ENCODE measurements at regions not wholly inside any gene's neighbourhood (a gene's known extent, or its start where the extent isn't known, plus 50 kb on each side); places are given as distances from the start of the nearest gene placed in this dataset.

GRCh38 chr3:144182501-144182900 is 210.9 kb downstream of the DIPK2A start:
- Mint-ChIP-seq H3K9me3 (ENCODE audit: unreplicated experiment) (no peaks in the 10 kb centered on the region), H3K36me3 (ENCODE audit: low read depth, unreplicated experiment) (no peaks in the 10 kb centered on the region), H3K4me1 (ENCODE audit: low read depth, unreplicated experiment) (no peaks in the 10 kb centered on the region), H3K4me3 (ENCODE audit: unreplicated experiment) (no peak overlapping the region), H3K27ac (ENCODE audit: unreplicated experiment) (no peak overlapping the region), H3K27me3 (ENCODE audit: low read depth, unreplicated experiment) (no peaks in the 10 kb centered on the region)
- Histone ChIP-seq H2AFZ (ENCODE audit: low read depth, low read length) (no peak overlapping the region), H3K79me2 (ENCODE audit: insufficient read depth, low read length) (no peaks in the 10 kb centered on the region), H3K9ac (ENCODE audit: low read length) (no peak overlapping the region), H3K4me1 (ENCODE audit: insufficient read depth, low read length) (no peaks in the 10 kb centered on the region), H3K36me3 (ENCODE audit: insufficient read depth, low read length) (no peaks in the 10 kb centered on the region), H3K4me3 (ENCODE audit: insufficient read depth, low read depth, low read length) (no peak overlapping the region), H3K27me3 (ENCODE audit: insufficient read depth, low read length) (no peaks in the 10 kb centered on the region), H3K27ac (ENCODE audit: low read depth, low read length) (no peak overlapping the region), H3K9me3 (ENCODE audit: insufficient read depth, low read depth, low read length) (no peaks in the 10 kb centered on the region), H3K4me2 (ENCODE audit: low read length) (no peak overlapping the region), H4K20me1 (ENCODE audit: insufficient read depth, low read length) (no peaks in the 10 kb centered on the region)
- no peak for DNase-seq (ENCODE audit: low read depth)
- no peak for FAIRE-seq
- TF ChIP-seq CTCF (IDR thresholded peaks at IDR 0.05; ENCODE audit: insufficient read depth, low read depth, low read length) (no peak), EZH2 (IDR thresholded peaks at IDR 0.05; ENCODE audit: insufficient read depth, low read length) (no peak)

- Mint-ChIP-seq H3K4me1 (ENCODE audit: low read depth, unreplicated experiment) (peaks cover 16% of the 10 kb centered on the region), H3K27me3 (ENCODE audit: low read depth, unreplicated experiment) (no peaks in the 10 kb centered on the region), H3K9me3 (ENCODE audit: unreplicated experiment) (no peaks in the 10 kb centered on the region), H3K27ac (ENCODE audit: unreplicated experiment) (no peak overlapping the region), H3K4me3 (ENCODE audit: unreplicated experiment) (no peak overlapping the region), H3K36me3 (ENCODE audit: low read depth, unreplicated experiment) (no peaks in the 10 kb centered on the region)
- no peaks in the 10 kb centered on the region for H3K36me3 ChIP-seq (ENCODE audit: insufficient read depth, low read length)
- H3K4me1 ChIP-seq (ENCODE audit: insufficient read depth, low read length) = no peaks in the 10 kb centered on the region
- DNase-seq (ENCODE audit: low read depth) (peak; percentile 27), FAIRE-seq (no peak)
- H3K79me2 ChIP-seq (ENCODE audit: insufficient read depth, low read length) = no peaks in the 10 kb centered on the region
- no peaks in the 10 kb centered on the region for H3K9me3 ChIP-seq (ENCODE audit: insufficient read depth, low read depth, low read length)
- TF ChIP-seq CTCF (IDR thresholded peaks at IDR 0.05; ENCODE audit: insufficient read depth, low read depth, low read length) (no peak), EZH2 (IDR thresholded peaks at IDR 0.05; ENCODE audit: insufficient read depth, low read length) (no peak)
- no peaks in the 10 kb centered on the region for H4K20me1 ChIP-seq (ENCODE audit: insufficient read depth, low read length)
- no peak overlapping the region for H3K4me3 ChIP-seq (ENCODE audit: insufficient read depth, low read depth, low read length)
- no peak overlapping the region for H3K4me2 ChIP-seq (ENCODE audit: low read length)
- H3K9ac ChIP-seq (ENCODE audit: low read length) = no peak overlapping the region
- H2AFZ ChIP-seq (ENCODE audit: low read depth, low read length) = no peak overlapping the region
- H3K27ac ChIP-seq (ENCODE audit: low read depth, low read length) = no peak overlapping the region
- no peaks in the 10 kb centered on the region for H3K27me3 ChIP-seq (ENCODE audit: insufficient read depth, low read length)
Observed at GRCh38 chr3:144185276-144185675, 213.7 kb downstream of the DIPK2A start.

- Histone ChIP-seq H3K27ac (ENCODE audit: low read depth, low read length) (no peak overlapping the region), H4K20me1 (ENCODE audit: insufficient read depth, low read length) (no peaks in the 10 kb centered on the region), H3K4me3 (ENCODE audit: insufficient read depth, low read depth, low read length) (no peak overlapping the region), H2AFZ (ENCODE audit: low read depth, low read length) (no peak overlapping the region), H3K4me1 (ENCODE audit: insufficient read depth, low read length) (no peaks in the 10 kb centered on the region), H3K36me3 (ENCODE audit: insufficient read depth, low read length) (no peaks in the 10 kb centered on the region), H3K9me3 (ENCODE audit: insufficient read depth, low read depth, low read length) (no peaks in the 10 kb centered on the region), H3K9ac (ENCODE audit: low read length) (no peak overlapping the region), H3K4me2 (ENCODE audit: low read length) (no peak overlapping the region), H3K79me2 (ENCODE audit: insufficient read depth, low read length) (no peaks in the 10 kb centered on the region), H3K27me3 (ENCODE audit: insufficient read depth, low read length) (no peaks in the 10 kb centered on the region)
- H3K27ac Mint-ChIP-seq (ENCODE audit: unreplicated experiment) = peak overlapping the region; percentile 28
- H3K9me3 Mint-ChIP-seq (ENCODE audit: unreplicated experiment) = peaks cover 3% of the 10 kb centered on the region
- H3K27me3 Mint-ChIP-seq (ENCODE audit: low read depth, unreplicated experiment) = no peaks in the 10 kb centered on the region
- TF ChIP-seq EZH2 (IDR thresholded peaks at IDR 0.05; ENCODE audit: insufficient read depth, low read length) (no peak), CTCF (IDR thresholded peaks at IDR 0.05; ENCODE audit: insufficient read depth, low read depth, low read length) (no peak)
- DNase-seq (ENCODE audit: low read depth) (peak; percentile 76), FAIRE-seq (no peak)
- peaks cover 16% of the 10 kb centered on the region for H3K4me1 Mint-ChIP-seq (ENCODE audit: low read depth, unreplicated experiment)
- no peak overlapping the region for H3K4me3 Mint-ChIP-seq (ENCODE audit: unreplicated experiment)
- H3K36me3 Mint-ChIP-seq (ENCODE audit: low read depth, unreplicated experiment) = no peaks in the 10 kb centered on the region
Observed at GRCh38 chr3:144187531-144188210, 216.0 kb downstream of the DIPK2A start.

Measured in astrocyte (in vitro differentiated cells and primary cell).